Dendritic cell treated with granulocyte-macrophage colony-stimulating factor and Interleukin-4, amounts not matched to agents 40 ng/mL and 50 ng/mL, for 4 days (primary cell): ENCODE measurements at regions not wholly inside any gene's neighbourhood (a gene's known extent, or its start where the extent isn't known, plus 50 kb on each side); places are given as distances from the start of the nearest gene placed in this dataset.

Source experiments
- H3K27ac Mint-ChIP-seq: one replicate; pipeline ENCODE4 v1.8.0; 2022; ENCODE audit warnings: mild to moderate bottlenecking, mixed read lengths
- H3K27me3 Mint-ChIP-seq: one replicate; pipeline ENCODE4 v1.8.0; 2022; ENCODE audit warnings: mild to moderate bottlenecking, mixed read lengths
- H3K36me3 Mint-ChIP-seq: one replicate; pipeline ENCODE4 v1.8.0; 2022; ENCODE audit warnings: low read depth, mixed read lengths
- H3K4me1 Mint-ChIP-seq: one replicate; pipeline ENCODE4 v1.8.0; 2022; ENCODE audit warnings: low read depth, mixed read lengths
- H3K4me3 Mint-ChIP-seq: one replicate; pipeline ENCODE4 v1.8.0; 2022; ENCODE audit warnings: mild to moderate bottlenecking, moderate library complexity, mixed read lengths
- H3K9me3 Mint-ChIP-seq: one replicate; pipeline ENCODE4 v1.8.0; 2022; ENCODE audit warnings: mixed read lengths
- intact Hi-C: fragments of 100-400 bp; cut with micrococcal nuclease; formaldehyde crosslinking; loops from one replicate; pipeline ENCODE4 v1.15.0; 2022

- intact Hi-C loops, result no loop called here
- H3K36me3 Mint-ChIP-seq, result no peaks in the 10 kb centered on the region
- H3K9me3 Mint-ChIP-seq, result no peaks in the 10 kb centered on the region
- peaks cover 8% of the 10 kb centered on the region for H3K4me1 Mint-ChIP-seq
- H3K4me3 Mint-ChIP-seq, result no peak overlapping the region
- no peak overlapping the region for H3K27ac Mint-ChIP-seq
- H3K27me3 Mint-ChIP-seq, result peaks cover 36% of the 10 kb centered on the region
Measured at GRCh38 chr2:174697255-174697654, 67.0 kb downstream of the CHRNA1 start.

DNA sequence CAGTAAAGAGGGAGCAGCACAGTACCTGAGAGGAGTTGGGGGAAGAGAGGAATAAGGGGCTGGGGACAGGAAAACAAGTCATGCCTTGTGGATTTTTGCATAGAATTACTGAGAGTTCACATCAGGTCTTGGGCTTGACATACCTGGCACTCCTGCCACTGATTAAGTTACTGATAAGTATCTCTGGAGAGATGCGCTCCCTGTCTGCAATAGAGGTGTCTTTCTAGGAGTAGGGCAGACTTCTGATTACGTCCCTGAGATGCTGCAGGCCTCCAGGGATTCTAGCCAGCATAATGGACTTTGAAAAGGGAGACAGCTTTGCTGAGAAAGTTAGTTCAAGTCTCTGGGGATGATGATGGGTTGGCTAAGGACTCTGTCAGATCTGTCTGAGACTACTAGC lies 69.4 kb downstream of the CHRNA1 start:
- Mint-ChIP-seq H3K9me3 (no peaks in the 10 kb centered on the region), H3K27me3 (peaks cover 35% of the 10 kb centered on the region), H3K36me3 (no peaks in the 10 kb centered on the region), H3K4me3 (no peak overlapping the region), H3K4me1 (peaks cover 25% of the 10 kb centered on the region), H3K27ac (no peak overlapping the region)
- intact Hi-C loops, result no loop called here

DNA sequence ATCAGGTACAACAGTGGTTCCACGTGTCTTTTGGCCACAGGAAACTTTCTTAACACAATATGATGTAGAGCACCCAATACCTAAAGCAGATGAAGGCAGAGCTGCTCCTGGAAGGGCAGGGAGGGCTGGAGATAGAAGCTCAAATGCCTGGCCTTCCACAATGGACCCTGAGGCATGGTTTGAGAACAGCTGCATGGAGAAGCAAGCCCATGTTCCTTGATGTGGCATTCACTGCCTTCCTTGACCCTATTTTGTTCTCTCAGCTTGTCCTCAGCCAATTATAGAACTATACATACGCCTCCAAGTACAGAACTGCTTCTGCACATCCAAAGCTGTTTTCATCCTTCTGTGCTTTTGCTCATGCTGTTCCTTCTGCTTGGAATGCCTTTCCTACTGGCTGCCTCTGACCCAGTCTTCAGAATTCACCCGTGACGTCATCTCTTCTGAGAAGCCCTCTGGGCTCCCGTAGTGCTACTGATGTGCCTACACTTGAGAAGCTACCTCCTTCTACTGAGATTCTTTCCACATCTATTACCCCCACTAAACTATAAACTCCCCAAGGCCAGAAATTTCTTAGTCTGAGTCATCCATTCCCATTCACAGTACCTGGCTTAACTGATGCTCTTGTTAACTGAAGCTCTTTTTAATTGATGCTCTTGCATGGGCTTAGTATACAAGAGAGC lies 69.9 kb downstream of the CHRNA1 start:
- no peak overlapping the region for H3K27ac Mint-ChIP-seq
- intact Hi-C loops, result no loop called here
- no peak overlapping the region for H3K4me3 Mint-ChIP-seq
- no peaks in the 10 kb centered on the region for H3K9me3 Mint-ChIP-seq
- H3K27me3 Mint-ChIP-seq, result peaks cover 40% of the 10 kb centered on the region
- peaks cover 30% of the 10 kb centered on the region for H3K4me1 Mint-ChIP-seq
- H3K36me3 Mint-ChIP-seq, result no peaks in the 10 kb centered on the region

DNA sequence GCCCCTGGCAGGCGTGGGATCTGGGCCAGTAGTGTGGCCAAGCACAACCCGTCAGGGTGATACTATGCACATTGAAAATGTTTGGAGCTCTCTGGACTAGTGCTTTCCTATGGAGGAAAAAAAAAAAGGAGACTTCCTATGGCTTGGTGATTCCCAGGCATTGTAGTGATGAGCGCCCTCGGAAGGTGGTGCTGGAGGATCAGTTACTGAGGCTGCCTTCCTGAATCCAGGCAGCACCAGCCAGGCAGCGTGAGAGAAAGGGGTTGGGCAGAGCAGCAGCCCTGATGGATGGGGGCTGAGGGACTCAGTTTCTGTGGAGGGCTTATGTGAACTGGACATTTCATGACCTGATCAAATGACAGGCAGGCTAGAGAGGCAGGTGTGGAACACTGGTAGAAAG lies 70.9 kb downstream of the CHRNA1 start:
- Mint-ChIP-seq H3K4me1 (peaks cover 31% of the 10 kb centered on the region), H3K27ac (no peak overlapping the region), H3K27me3 (peaks cover 42% of the 10 kb centered on the region), H3K9me3 (no peaks in the 10 kb centered on the region), H3K36me3 (no peaks in the 10 kb centered on the region), H3K4me3 (no peak overlapping the region)
- intact Hi-C loops, result no loop called here

GRCh38 chr2:174692256-174692919 lies 71.9 kb downstream of the CHRNA1 start:
- intact Hi-C loops, result no loop called here
- no peaks in the 10 kb centered on the region for H3K36me3 Mint-ChIP-seq

GRCh38 chr2:174691201-174691779 lies 73.0 kb downstream of the CHRNA1 start:
- Mint-ChIP-seq H3K4me1 (peaks cover 30% of the 10 kb centered on the region), H3K27me3 (peaks cover 34% of the 10 kb centered on the region), H3K36me3 (no peaks in the 10 kb centered on the region), H3K4me3 (no peak overlapping the region), H3K27ac (no peak overlapping the region), H3K9me3 (no peaks in the 10 kb centered on the region)
- intact Hi-C loops, result no loop called here

More at GRCh38 chr2:174692256-174692919, 71.9 kb downstream of the CHRNA1 start:
- no peak overlapping the region for H3K27ac Mint-ChIP-seq
- H3K27me3 Mint-ChIP-seq, result peaks cover 42% of the 10 kb centered on the region
- H3K9me3 Mint-ChIP-seq, result no peaks in the 10 kb centered on the region
- H3K4me3 Mint-ChIP-seq, result no peak overlapping the region
- H3K4me1 Mint-ChIP-seq, result peaks cover 31% of the 10 kb centered on the region

- intact Hi-C loops, result no loop called here
- H3K9me3 Mint-ChIP-seq, result no peaks in the 10 kb centered on the region
- peaks cover 35% of the 10 kb centered on the region for H3K4me1 Mint-ChIP-seq
- H3K36me3 Mint-ChIP-seq, result no peaks in the 10 kb centered on the region
- H3K27me3 Mint-ChIP-seq, result peaks cover 29% of the 10 kb centered on the region
- H3K27ac Mint-ChIP-seq, result peak overlapping the region; percentile 30
- H3K4me3 Mint-ChIP-seq, result no peak overlapping the region
Measured at GRCh38 chr2:174690026-174690425, 74.2 kb downstream of the CHRNA1 start.

DNA sequence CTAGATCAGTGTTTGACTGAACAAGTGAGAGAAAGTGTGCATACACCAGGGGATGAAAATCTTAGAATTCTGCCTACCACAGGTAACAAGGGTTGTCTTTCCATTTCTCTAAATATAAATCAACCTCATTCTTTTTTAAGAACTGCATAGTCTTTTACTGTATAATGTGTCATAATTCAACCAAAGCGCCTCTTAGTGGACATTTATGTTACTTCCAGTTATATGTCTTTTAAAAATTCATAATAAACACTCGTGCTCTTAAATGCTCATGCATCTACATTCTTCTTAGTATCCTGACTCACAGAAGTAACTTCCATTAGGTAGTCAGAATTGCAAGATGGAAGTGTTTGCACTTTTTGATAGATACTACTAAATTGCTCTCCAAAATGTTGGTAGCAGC lies 76.2 kb downstream of the CHRNA1 start:
- no peak overlapping the region for H3K4me3 Mint-ChIP-seq
- H3K27ac Mint-ChIP-seq, result no peak overlapping the region
- H3K4me1 Mint-ChIP-seq, result peaks cover 48% of the 10 kb centered on the region
- intact Hi-C loops, result loop anchor here (5.0 kb wide), 1 partner anchor 56 kb away; no protein-coding TSS in a partner anchor
- H3K9me3 Mint-ChIP-seq, result no peaks in the 10 kb centered on the region
- peaks cover 17% of the 10 kb centered on the region for H3K27me3 Mint-ChIP-seq
- peaks cover 1% of the 10 kb centered on the region for H3K36me3 Mint-ChIP-seq

DNA sequence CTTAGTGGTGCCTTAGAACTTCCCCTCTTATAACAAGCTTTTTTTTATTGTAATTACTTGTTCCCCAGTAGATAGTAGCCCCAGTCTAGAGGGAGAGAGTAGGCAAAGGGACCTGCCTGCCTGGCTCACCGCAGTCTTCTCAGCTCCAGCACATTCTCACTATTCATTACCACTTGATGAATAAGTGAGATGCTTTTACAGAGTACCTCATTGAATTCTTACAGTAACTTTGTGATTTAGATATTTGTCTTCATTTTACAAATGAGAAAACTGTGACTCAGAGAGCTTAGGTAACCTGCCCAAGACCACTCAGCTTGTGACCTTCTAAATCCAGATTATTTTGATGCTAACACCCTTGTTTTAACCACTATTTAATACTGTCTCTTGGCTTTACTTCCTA lies 77.8 kb downstream of the CHRNA1 start:
- intact Hi-C loops, result loop anchor here (1.0 to 5.0 kb wide), 2 partner anchors 54 to 83 kb away; no protein-coding TSS in a partner anchor
- peaks cover 53% of the 10 kb centered on the region for H3K4me1 Mint-ChIP-seq
- H3K4me3 Mint-ChIP-seq, result no peak overlapping the region
- H3K27ac Mint-ChIP-seq, result no peak overlapping the region
- peaks cover 6% of the 10 kb centered on the region for H3K36me3 Mint-ChIP-seq
- peaks cover 13% of the 10 kb centered on the region for H3K27me3 Mint-ChIP-seq
- H3K9me3 Mint-ChIP-seq, result no peaks in the 10 kb centered on the region

- peak overlapping the region; percentile 81 for H3K27ac Mint-ChIP-seq
- H3K36me3 Mint-ChIP-seq, result peaks cover 27% of the 10 kb centered on the region
- peaks cover 4% of the 10 kb centered on the region for H3K27me3 Mint-ChIP-seq
- peak overlapping the region; percentile 78 for H3K4me3 Mint-ChIP-seq
- H3K4me1 Mint-ChIP-seq, result peaks cover 64% of the 10 kb centered on the region
- no peaks in the 10 kb centered on the region for H3K9me3 Mint-ChIP-seq
- intact Hi-C loops, result loop anchor here (2.0 to 5.0 kb wide), 2 partner anchors 91 to 223 kb away; no protein-coding TSS in a partner anchor
Measured at GRCh38 chr2:174683392-174683759, 80.9 kb downstream of the CHRNA1 start.

- H3K4me1 Mint-ChIP-seq, result peaks cover 70% of the 10 kb centered on the region
- H3K27me3 Mint-ChIP-seq, result peaks cover 4% of the 10 kb centered on the region
- H3K9me3 Mint-ChIP-seq, result no peaks in the 10 kb centered on the region
- H3K27ac Mint-ChIP-seq, result peak overlapping the region; percentile 82
- peak overlapping the region; percentile 78 for H3K4me3 Mint-ChIP-seq
- peaks cover 31% of the 10 kb centered on the region for H3K36me3 Mint-ChIP-seq
- intact Hi-C loops, result loop anchor here (2.0 to 5.0 kb wide), 2 partner anchors 90 to 222 kb away; no protein-coding TSS in a partner anchor
Measured at GRCh38 chr2:174682578-174683391, 81.5 kb downstream of the CHRNA1 start.

- Mint-ChIP-seq H3K27ac (peak overlapping the region; percentile 82), H3K36me3 (peaks cover 37% of the 10 kb centered on the region), H3K4me1 (peaks cover 75% of the 10 kb centered on the region), H3K4me3 (peak overlapping the region; percentile 78), H3K9me3 (no peaks in the 10 kb centered on the region), H3K27me3 (peaks cover 4% of the 10 kb centered on the region)
- intact Hi-C loops, result loop anchor here (2.0 to 5.0 kb wide), 2 partner anchors 90 to 221 kb away; no protein-coding TSS in a partner anchor
Measured at GRCh38 chr2:174682007-174682577, 82.2 kb downstream of the CHRNA1 start.
